Hepatic stellate cell (primary cell): ENCODE measurements at regions not wholly inside any gene's neighbourhood (a gene's known extent, or its start where the extent isn't known, plus 50 kb on each side); places are given as distances from the start of the nearest gene placed in this dataset.

Experiments
- DNase-seq: peaks from one replicate; pipeline ENCODE4 v3.0.0; 2011; ENCODE audit warnings: low spot score

DNA sequence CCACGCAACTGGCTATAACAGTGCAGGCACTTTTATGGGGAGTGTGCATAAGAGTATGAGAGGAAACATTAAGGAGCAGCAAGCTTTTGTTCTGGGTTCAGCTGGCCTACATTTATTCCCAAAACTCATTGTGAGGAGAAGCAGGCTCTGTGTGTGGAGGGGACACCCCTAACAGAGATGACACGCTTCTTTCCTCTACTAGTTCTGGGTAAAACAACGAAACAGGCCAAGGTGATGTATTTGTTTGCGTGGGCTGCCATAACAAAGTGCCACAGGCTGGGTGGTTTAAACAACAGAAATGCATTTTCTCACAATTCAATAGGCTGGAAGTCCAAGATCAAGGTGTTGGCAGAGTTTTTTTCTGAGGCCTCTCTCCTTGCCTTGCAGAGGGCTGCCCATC lies 488.6 kb downstream of the MID1IP1 start:
- no peak for DNase-seq

DNA sequence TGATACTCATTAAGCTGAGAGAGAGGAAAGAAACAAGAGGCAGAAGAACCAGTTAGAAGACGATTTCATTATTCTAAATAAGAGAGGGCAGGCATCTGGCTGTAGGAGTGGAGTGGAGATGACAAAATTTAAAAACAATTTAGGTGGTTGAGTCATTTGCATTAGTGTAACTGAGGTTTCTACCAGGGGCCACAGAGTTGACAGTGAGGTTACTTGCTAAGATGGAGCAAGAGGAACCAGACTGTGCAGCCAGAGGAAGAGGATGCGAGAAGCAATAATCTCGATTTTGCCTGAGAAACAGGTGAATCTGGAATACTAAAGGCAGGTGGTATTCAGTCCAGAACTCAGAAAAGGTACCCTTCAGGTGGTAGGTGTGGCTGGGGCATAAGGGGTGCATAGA lies 491.9 kb downstream of the MID1IP1 start:
- DNase-seq: no peak

GRCh38 chrX:39296472-39296871 lies 495.2 kb downstream of the MID1IP1 start:
- DNase-seq: no peak

DNA sequence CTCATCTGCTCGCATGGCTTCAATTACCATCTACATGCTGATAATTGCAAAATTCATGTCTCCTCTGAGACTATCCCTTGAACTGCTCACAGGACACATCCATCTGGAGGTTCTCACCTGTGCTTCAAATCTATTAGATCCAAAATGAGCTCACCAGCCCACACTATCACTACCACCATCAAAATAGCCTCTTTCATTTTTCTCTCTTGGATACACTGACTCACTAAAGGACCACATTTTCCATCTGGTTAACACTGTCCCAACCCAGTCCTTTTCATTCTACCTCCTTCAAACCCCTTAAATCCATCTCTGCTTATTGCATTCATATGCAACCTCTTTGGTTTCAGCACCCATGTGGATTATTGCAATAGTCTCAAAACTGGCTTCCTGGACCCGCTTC lies 497.6 kb downstream of the MID1IP1 start:
- no peak for DNase-seq

- no peak for DNase-seq
Measured at GRCh38 chrX:39299615-39300014, 498.4 kb downstream of the MID1IP1 start.

DNA sequence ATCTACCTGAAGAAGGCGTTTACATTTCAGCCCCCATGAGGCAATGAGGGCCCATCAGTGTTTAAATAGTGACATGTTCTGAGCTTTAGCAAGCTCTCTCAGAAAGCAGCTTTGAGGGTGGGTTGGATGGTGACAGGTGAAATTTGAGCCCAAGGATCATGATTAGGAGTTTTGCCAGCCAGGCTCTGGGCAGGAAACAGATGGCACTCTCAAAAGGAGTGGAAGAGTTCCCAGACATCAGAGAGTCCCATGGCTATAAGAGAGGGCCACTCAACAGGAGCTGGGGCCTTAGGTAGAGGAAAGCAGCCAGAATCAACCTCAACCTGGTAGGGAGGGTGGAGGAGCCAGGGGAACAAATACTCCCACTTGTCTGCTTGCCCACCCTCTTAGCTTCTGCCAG lies 499.8 kb downstream of the MID1IP1 start:
- DNase-seq: no peak

DNA sequence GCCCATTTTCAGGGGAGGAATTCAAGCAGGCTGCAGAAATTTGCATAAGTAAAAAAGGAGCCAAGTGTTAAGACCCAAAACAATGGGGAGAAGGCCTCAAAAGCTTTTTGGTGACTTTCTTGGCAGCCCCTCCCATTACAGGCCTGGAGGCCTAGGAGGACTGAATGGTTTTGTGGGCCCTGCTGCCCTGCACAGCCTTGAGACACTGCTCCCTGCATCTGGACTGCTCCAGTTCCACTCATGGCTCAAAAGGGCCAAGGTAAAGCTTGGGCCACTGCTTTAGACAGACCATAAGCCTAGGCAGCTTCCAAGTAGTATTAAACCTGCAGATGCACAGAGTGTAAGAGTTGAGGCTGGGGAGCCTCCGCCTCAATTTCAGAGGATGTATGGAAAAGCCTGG lies 501.6 kb downstream of the MID1IP1 start:
- no peak for DNase-seq

- DNase-seq: no peak
Measured at GRCh38 chrX:39304746-39305145, 503.5 kb downstream of the MID1IP1 start.

DNA sequence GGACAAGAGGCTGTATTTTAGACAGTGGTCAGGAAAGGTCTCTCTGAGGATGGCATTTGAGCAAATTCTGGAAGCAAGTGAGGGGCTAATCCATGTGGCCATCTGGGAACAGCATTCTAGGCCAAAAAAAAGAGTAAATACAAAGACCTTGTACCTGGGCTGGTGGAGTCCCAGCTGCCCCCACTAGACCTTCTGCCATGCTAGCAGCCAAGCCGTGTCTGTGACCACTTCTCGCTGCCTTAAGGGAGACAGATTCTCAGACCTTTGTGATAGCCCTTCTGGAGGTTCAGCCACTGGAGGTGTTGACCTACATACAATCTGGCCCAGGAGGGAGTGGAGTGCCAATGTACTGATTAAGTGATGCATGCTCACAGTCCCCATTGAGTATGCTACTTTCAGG lies 506.2 kb downstream of the MID1IP1 start:
- no peak for DNase-seq

DNA sequence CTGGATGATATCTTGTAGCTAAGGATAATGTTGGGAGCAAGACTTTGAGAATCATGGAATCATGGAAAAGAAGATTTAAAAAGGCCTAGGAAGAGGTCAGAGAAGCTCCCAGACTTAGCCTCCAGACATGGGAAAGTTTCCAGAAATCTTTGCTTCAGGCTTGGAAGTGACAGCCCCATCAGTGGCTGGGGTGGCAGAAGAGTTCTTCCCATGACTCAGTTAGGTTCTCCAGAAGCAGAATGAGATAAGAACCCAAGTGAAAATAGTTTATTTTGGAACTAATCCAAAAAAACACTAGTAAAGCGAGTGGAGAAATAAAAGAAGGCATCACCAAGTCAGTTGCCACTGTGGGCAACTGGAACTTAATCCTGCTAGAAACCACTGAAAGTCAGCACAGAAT lies 506.9 kb downstream of the MID1IP1 start:
- no peak for DNase-seq

GRCh38 chrX:39309018-39309635 lies 507.9 kb downstream of the MID1IP1 start:
- DNase-seq: no peak

- no peak for DNase-seq
Measured at GRCh38 chrX:39309721-39310152, 508.5 kb downstream of the MID1IP1 start.

GRCh38 chrX:39310891-39311290 lies 509.6 kb downstream of the MID1IP1 start:
- no peak for DNase-seq

DNA sequence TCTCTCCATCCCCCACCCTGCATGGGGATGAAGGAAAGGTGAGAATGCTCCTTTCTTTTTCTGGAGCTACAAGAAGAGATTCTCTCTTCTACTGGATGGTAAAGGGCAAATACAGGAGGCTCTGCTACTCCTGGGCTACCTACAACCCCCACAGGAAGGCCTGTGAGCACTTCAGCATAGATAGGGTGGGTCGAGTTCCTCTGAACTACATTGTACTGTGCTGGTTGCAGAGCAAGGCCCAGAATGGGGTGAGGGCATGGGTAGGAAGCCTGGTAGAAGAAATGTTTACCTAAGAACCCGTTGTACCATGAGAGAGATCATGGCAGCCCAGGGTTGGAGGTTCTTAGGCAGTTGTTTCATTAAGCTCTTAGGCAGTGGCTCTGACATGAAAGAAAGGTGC lies 510.4 kb downstream of the MID1IP1 start:
- no peak for DNase-seq

GRCh38 chrX:39313146-39313545 lies 511.9 kb downstream of the MID1IP1 start:
- no peak for DNase-seq

DNA sequence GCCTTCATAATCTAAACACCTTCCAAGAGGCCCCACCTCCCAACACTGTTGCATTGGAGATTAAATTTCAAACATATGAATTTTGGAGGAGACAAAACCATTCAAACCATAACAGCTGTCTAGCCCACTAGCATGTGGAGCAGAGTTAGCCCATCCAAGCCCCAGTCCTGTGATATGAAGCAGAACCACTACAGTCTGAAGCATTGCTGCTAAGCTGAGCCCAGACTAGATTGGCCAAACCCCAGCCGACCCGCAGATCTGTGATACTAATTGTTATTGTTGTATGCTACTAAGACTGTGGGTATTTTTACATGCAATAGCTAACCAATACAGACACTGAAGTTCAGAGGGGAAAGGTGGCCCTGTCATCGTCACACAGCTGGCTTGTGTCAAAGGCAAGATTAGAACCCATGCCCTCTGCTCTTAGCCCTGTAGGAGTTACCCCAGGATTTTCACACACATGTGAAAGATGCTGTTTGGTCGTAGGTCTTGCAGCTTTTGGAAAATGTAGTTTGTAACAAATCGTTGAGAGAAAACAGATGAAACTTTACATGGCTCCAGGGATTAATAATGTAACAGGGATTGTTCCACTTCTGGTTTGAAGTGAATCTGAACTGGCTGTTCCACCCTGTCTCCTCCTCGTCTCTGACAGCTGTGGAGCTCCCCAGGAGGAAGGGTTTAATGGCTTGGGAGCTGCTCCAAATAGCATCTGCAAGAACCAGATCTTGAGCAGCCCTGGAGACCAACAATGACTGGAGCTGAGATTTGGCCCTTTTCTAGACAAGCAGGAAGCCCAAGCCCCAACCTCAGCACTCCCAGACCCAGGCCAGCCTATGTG lies 517.5 kb downstream of the MID1IP1 start:
- DNase-seq: no peak

GRCh38 chrX:39320165-39320564 lies 518.9 kb downstream of the MID1IP1 start:
- DNase-seq: no peak

GRCh38 chrX:39322496-39322895 lies 521.2 kb downstream of the MID1IP1 start:
- no peak for DNase-seq

- DNase-seq: no peak
Measured at GRCh38 chrX:39324233-39324930, 523.1 kb downstream of the MID1IP1 start.

DNA sequence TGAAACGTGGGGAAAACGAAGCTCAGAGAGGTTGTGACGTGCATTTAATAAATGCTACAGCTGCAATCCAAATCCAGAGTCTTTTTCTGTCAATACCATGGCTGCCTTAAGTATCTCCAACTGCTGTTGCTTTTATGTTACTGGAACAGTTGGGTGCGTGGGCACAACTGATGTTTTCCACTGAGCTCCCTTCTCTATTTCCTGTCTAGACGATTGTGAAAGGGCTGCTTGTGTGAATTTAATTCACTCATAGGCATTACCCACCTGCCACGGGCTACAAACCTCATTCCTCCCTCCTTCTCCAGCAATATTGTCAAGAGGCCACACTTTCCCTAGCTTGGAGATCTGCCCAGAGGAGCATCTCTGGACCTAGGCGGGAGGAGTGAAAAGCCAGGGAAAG lies 526.0 kb downstream of the MID1IP1 start:
- DNase-seq: no peak

GRCh38 chrX:39327705-39328104 lies 526.4 kb downstream of the MID1IP1 start:
- no peak for DNase-seq

DNA sequence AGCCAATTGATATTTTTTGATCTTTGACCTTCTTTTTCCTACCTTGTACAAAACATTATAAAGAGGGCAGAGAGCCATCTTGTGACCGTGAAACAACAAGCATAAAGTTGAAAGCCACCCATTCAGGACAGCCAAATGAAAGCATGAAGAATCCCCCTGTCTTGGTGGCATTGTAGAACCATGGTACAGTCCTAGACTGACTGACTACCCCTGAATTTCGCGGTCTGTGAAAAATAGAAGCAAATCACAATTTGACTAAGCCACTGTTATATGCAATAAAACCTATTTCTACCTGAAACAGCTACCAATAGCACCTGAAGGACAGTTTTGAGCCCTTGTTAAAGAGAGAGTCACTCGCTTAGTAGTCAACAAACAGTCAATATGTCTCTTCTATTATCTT lies 527.4 kb downstream of the MID1IP1 start:
- no peak for DNase-seq

DNA sequence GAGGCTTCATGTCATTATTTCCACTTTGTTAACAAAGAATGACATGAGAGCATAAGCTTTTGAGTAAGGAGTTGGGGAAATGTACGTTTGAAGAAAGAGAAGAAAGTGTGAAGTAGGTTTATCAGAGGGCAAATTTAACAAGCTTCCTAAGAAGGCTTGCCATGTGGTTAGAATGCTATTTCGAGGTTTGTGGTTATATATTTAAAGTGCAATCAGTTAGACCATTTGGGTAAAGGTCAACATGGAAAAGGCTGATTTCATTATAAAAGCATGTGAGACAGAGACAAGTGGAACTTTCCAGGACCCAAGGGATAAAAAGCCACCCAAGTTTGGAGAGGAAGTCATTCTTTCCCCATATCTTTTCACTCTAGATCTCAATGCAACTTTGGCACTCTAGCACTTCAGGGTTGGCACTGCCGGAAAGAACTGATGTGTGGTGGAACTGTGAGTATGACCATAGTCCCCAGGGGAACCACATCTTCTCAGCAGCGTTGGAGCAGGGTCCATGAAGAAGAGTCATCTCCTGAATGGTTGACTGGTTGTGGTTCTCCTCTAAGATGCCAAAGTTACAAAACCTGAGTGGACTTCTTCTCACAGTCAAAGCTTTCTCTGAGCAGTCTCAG lies 529.9 kb downstream of the MID1IP1 start:
- DNase-seq: no peak
